ENCODE measurements at regions not wholly inside any gene's neighbourhood (a gene's known extent, or its start where the extent isn't known, plus 50 kb on each side); places are given as distances from the start of the nearest gene placed in this dataset.
"Not testable (repeated sequence)": the region's sequence is repeated elsewhere in the genome, so short reads cannot be mapped to it uniquely, and the experiment has no call there.

DNA sequence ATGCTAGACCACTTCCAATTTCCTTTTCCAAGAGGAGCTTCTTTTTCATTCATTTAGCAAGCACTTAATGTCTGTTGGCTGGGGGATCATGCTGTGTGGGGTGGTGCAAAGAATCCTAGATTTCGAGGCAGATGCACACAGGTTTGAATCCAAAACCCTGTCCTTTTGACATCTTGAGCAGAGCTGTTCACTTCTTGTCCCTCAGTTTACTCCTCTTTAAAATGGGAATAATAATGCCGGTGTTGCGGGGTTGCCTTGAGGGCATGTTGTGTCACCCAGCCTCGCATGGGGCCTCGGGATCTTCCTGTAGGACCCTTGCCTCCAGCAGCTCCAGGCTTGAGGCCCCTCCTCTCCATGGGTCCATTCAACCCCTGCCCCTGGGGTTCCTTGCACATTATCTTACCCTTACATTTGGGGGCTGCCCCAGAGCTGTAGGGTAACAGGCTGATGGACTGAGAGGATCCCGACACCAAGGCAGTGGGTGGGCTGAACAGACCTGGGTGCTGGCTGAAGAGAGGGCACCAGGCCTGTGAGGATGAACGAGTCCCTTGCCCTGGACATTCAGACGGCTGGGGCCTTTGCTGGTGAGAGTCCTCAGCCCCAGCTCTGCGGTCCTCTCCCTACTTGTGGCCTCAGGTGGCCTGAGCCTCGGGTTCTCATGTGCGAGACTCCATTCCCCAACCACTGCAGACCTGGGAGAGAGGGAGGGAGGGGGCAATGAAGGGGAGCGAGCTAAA lies 145.8 kb downstream of the BARX1 start:
- DNase-seq: no peak

GRCh38 chr9:93808115-93809029 lies 146.8 kb downstream of the BARX1 start:
- DNase-seq: no peak

DNA sequence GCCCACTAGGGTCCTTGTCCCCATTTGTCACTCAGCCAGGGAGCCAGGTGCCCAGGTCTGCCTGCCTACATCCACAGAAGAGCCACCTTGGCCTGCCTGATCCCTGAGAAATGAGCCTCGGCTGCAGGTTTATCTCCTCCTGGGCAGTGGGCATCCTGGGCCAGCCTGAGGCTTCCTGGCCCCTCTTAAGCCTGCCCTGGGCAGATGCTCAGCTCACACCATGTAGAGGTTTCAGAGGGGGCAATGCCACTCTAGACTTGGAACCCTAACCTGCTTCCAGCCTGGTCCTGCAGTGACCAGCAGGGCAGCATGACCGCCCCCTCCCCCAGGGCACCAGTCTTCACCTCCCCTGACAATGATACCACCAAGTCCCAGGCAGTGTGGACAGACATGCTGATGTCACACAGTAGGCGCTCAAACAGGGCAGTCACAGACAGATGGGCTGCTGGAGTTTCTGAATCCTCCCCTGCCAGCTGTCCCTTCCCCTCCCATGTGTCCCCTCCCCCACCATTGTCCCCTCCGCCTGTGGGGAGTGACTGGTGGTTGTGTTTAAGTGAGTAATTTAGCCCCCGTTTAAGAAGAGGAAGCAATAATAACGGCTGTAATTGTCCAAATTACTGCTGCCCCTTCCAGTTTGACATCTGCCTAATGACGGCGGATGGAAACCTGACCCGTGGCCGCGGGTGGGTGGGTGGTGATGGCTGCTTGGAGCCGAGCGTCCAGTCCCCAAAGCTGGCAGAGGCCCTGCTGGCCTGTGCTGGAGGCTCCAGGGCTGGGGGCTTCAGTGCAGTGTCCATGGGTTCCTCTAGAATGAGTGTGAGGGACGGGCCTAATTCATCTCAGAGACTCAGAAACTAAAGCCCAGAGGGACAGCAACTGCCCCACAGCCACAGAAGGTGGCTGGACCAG lies 147.7 kb downstream of the BARX1 start:
- DNase-seq: no peak

GRCh38 chr9:93801581-93802284 lies 153.4 kb downstream of the BARX1 start:
- DNase-seq: no peak

DNA sequence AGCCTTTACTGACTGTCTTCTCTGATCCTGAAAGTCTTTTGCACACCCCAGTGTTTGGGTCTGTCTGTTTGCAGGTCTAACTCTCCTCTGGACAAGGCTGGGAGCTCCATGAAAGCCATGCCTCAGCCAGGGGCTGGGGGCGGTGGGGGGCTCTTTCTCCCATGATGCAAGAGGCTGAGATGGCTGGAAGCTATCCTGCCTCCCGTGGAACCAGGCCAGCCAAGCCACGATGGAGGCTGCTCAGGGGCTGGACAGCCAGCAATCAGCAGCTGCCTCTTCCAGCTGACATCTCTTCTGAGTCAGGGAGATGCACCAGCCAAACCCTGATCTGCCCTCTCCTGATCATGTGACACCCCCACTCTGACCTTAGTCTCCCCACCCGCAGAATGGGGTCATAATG lies 154.0 kb downstream of the BARX1 start:
- DNase-seq: no peak

- DNase-seq: no peak
Measured at GRCh38 chr9:93792358-93792757, 162.8 kb downstream of the BARX1 start.

DNA sequence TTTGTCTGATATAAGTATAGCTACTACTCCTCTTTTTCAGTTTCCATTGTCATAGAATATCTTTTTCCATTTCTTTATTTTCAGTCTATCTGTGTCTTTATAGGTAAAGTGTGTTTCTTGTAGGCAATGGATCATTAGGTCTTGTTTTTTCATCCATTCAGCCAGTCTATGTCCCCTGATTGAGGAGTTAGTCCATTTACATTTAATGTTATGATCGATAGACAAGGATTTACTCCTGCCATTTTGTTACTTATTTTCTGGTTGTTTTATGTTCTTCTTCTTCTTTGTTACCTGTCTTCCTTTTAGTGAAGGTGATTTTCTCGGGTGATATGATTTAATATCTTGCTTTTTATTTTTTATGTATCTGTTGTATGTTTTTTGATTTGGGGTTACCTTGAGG lies 169.0 kb downstream of the BARX1 start:
- no peak for DNase-seq

DNA sequence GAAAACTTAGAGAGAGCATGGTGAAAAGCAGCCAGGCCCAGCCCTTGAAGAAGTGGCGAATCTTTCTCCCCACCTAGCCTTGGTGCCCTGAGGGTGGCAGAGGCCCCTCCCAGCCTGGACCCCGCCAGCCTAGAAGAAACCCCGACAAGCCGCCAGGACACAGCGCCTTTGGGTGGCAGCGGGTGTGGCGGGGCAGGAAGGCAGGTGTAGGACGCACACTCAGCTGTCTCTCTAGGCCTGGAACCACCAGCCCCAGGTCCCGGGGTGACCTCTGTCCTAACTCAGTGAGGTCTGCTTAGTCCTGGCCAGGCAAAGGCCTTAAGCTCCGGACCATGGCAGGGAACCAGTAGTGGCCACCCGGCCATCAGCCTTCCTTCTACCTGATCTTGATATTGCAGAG lies 178.3 kb downstream of the BARX1 start:
- no peak for DNase-seq

DNA sequence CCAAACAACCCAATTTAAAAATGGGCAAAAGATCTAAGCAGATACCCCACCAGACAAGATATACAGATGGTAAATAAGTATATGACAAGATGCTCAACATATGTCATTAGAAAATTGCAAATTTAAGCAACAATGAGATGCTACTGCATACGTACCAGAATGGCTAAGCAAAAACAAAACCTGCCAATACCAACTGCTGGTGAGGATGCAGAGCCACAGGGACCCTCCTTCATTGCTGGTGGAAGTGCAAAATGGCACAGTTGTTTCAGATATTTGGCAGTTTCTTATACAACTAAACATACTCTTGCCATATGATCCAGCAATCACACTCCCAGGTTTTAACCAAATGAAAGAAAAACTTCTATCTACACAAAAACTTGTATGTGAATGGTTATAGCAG lies 178.9 kb downstream of the BARX1 start:
- no peak for DNase-seq

DNA sequence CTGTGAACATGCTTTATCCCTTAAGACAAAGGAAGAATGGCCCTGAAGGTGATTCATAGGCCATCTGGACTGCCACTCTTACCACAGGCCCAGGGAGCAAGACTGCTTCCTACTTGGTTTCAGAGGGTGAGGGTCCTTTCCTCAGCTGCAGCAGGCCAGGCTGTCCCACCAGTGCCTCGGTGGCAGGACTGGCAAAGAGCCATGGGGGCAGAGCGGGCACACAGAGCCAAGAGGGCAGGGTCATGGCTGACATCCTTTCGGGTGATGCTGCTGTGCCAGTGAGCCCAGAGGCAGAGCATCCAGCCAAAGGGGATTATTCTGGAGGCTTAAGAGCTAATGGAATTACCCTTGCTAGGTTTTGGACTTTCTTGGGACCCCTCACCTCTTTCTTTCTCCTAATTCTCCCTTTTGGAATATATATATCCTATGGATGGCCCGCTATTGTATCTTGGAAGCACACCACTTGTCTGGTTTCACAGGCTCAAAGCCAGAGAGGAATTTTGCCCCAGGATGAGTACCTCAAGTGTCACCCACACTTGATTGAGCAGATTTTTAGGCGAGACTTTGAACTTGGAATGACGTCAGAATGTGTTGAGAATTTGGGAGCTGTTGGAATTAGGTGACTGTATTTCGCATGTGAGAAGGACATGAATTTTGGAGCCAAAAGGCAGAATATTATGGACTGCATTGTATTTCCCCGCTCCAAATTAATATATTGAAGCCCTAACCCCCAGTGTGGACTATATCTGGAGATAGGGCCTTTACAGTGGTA lies 180.6 kb downstream of the BARX1 start:
- DNase-seq: no peak

DNA sequence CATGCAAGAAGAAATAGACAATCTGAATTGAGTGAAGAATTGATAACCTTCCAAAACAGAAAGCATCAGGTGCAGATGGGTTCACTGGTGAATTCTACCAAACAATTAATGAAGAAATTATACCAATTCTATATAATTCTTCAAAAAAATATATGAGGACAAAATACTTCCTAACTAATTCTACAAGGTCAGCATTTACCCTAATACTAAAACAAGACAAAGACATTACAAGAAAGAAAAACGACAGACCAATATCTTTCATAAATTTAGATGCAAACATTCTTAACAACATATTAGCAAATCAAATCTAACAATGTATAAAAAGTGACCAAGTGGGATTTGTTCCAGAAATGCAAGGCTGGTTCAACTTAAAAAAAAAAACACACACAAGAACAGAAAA lies 183.9 kb downstream of the BARX1 start:
- no peak for DNase-seq

DNA sequence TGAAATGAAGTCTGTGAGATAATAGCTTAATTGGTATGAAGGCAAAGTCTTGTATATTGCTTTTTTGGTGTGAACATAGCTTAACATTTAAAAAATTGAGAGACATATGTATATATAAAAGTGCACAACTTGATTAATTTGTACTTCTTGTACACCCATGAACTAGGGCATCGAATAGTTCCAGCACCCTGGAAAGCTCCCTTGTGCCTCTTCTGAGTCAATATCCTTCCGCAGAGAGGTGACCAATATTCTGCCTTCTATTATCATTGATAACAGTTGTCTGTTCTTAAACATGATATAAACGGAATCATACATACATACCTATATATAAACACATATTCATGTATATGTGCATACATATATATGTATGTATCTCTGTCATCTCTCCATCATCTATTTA lies 185.4 kb downstream of the PHF2 start:
- DNase-seq: no peak

GRCh38 chr9:93750045-93750444 lies 173.7 kb downstream of the PHF2 start:
- no peak for DNase-seq

GRCh38 chr9:93748827-93749226 lies 172.4 kb downstream of the PHF2 start:
- not testable (repeated sequence) for DNase-seq

DNA sequence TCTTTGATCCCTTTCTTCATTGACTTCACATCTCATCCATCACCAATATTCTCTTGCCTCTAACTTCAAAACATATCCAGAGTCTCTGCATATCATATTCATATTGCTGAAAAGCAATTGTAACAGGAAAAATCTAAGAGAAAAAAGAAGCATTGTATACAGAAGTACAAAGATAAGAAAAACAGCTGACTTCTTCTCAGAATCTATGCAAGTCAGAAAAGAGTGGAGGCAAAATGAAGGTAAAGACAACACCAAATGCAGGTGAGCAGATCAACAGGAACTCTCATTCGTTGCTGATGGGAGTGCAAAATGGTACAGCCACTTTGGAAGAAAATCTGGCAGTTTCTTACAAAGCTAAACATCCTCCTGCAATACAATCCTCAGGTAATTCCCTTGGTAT lies 155.6 kb downstream of the PHF2 start:
- DNase-seq: no peak

DNA sequence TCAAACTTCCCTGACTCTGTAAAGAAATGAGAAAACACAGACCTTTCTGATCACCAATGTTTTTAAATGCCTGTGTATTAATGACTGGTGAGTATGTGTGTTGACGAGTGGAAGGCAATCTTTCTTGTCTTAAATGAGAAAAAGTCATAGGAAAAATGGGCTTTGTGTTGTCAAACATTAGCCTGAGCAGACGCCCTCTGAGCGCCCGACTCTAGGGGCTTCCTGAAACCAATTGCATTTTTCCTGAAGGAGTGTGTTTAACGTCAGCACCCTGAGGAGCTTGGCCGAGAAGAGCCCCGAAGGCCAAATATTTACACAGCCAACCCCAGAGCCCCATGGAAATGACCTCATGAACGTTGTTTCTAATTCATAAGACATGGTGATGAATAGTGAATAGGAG lies 154.3 kb downstream of the PHF2 start:
- DNase-seq: no peak

GRCh38 chr9:93730217-93730616 lies 153.8 kb downstream of the PHF2 start:
- DNase-seq: no peak
